K562 (cell line): ENCODE measurements at regions not wholly inside any gene's neighbourhood (a gene's known extent, or its start where the extent isn't known, plus 50 kb on each side); places are given as distances from the start of the nearest gene placed in this dataset.

ENCODE experiments used
- ZNF239 ChIP-seq: fragments of 250-450 bp; sonication (Bioruptor Pico); IDR thresholded peaks from 2 replicates; pipeline ENCODE4 v1.4.0; 2020; ENCODE audit warnings: mild to moderate bottlenecking
- ZNF589 ChIP-seq: fragments of 200-800 bp; sonication (Bioruptor generic); IDR thresholded peaks from 2 replicates; pipeline ENCODE4 v1.6.1; 2016; ENCODE audit warnings: low read depth, missing genetic modification characterization, missing compliant biosample characterization
- TF ChIP-seq, protein P1 (sequence below), 3 experiments: fragments of 200-800 bp in 1 of 3; sonication (Bioruptor generic) in 1 of 3; sonication (generic) in 1 of 3; formaldehyde crosslinking in 1 of 3; IDR thresholded peaks; 2 replicates each; pipeline versions ENCODE4 v1.6.1 to v1.8.0; 2016 to 2022; ENCODE audit warnings: mild to moderate bottlenecking in 2 of 3, missing compliant biosample characterization in 2 of 3, missing genetic modification characterization in 2 of 3, missing genetic modification reagents in 1 of 3
- TF ChIP-seq, protein P2 (sequence below), 2 experiments: fragments of 450-650 bp in 1 of 2; IDR thresholded peaks; 2 replicates each; pipeline ENCODE4 v1.6.1; 2011 to 2017; ENCODE audit warnings: low read depth in 2 of 2, antibody characterized with exemption in 1 of 2, borderline replicate concordance in 1 of 2, low read length in 1 of 2, mild to moderate bottlenecking in 1 of 2, mixed read lengths in 1 of 2; ENCODE audit not compliant: control insufficient read depth in 1 of 2
- TF ChIP-seq, protein P3 (sequence below): fragments of 250-450 bp; sonication (Bioruptor Pico); IDR thresholded peaks from 2 replicates; pipeline ENCODE4 v1.5.0; 2021; ENCODE audit warnings: mild to moderate bottlenecking, borderline replicate concordance
- TF ChIP-seq, protein P4 (sequence below): fragments of 250-450 bp; sonication (Bioruptor Pico); IDR thresholded peaks from 2 replicates; pipeline ENCODE4 v1.5.0; 2021; ENCODE audit warnings: mild to moderate bottlenecking, moderate library complexity

DNA sequence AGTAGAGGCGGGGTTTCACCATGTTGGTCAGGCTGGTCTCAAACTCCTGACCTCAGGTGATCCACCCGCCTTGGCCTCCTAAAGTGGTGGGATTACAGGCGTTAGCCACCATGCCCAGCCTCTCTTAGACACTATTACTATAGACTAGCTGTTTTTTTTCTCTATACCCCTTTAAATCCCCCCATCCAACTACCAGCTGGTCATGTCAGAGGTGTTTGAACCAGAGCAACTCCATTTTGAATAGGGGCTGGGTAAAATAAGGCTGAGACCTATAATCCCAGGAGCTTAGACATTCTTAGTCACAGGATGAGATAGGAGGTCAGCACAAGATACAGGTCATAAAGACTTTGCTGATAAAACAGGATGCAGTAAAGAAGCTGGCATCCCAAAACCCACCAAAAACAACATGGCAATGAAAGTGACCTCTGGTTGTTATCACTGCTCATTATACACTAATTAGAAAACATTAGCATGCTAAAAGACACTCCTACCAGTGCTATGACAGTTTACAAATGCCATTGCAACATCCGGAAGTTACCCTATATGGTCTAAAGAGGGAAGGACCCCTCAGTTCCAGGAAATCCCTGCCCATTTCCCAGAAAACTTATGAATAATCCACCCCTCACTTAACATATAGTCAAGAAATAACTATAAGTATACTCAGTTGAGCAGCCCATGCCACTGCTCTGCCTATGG is 57.8 kb upstream of the GPD1L start (continued):
- TF ChIP-seq, protein P1, sequence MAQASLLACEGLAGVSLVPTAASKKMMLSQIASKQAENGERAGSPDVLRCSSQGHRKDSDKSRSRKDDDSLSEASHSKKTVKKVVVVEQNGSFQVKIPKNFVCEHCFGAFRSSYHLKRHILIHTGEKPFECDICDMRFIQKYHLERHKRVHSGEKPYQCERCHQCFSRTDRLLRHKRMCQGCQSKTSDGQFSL (CRISPR knock-in tag; IDR thresholded peaks at IDR 0.05), result no peak
- TF ChIP-seq, protein P1 (tag; IDR thresholded peaks at IDR 0.05), result peak in 1 of 2 experiments; percentile 98; a peak in 2 of 4 replicates
- TF ChIP-seq, protein P2, sequence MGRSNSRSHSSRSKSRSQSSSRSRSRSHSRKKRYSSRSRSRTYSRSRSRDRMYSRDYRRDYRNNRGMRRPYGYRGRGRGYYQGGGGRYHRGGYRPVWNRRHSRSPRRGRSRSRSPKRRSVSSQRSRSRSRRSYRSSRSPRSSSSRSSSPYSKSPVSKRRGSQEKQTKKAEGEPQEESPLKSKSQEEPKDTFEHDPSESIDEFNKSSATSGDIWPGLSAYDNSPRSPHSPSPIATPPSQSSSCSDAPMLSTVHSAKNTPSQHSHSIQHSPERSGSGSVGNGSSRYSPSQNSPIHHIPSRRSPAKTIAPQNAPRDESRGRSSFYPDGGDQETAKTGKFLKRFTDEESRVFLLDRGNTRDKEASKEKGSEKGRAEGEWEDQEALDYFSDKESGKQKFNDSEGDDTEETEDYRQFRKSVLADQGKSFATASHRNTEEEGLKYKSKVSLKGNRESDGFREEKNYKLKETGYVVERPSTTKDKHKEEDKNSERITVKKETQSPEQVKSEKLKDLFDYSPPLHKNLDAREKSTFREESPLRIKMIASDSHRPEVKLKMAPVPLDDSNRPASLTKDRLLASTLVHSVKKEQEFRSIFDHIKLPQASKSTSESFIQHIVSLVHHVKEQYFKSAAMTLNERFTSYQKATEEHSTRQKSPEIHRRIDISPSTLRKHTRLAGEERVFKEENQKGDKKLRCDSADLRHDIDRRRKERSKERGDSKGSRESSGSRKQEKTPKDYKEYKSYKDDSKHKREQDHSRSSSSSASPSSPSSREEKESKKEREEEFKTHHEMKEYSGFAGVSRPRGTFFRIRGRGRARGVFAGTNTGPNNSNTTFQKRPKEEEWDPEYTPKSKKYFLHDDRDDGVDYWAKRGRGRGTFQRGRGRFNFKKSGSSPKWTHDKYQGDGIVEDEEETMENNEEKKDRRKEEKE (IDR thresholded peaks at IDR 0.05; ENCODE audit: borderline replicate concordance in 1 of 2, control insufficient read depth in 1 of 2, low read depth in 2 of 2, low read length in 1 of 2), result no peak
- peak; percentile 88 for TF ChIP-seq ZNF239 (CRISPR knock-in tag)
- TF ChIP-seq, protein P3, sequence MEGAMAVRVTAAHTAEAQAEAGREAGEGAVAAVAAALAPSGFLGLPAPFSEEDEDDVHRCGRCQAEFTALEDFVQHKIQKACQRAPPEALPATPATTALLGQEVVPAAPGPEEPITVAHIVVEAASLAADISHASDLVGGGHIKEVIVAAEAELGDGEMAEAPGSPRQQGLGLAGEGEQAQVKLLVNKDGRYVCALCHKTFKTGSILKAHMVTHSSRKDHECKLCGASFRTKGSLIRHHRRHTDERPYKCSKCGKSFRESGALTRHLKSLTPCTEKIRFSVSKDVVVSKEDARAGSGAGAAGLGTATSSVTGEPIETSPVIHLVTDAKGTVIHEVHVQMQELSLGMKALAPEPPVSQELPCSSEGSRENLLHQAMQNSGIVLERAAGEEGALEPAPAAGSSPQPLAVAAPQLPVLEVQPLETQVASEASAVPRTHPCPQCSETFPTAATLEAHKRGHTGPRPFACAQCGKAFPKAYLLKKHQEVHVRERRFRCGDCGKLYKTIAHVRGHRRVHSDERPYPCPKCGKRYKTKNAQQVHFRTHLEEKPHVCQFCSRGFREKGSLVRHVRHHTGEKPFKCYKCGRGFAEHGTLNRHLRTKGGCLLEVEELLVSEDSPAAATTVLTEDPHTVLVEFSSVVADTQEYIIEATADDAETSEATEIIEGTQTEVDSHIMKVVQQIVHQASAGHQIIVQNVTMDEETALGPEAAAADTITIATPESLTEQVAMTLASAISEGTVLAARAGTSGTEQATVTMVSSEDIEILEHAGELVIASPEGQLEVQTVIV, result 0 out of 2 replicates have a peak, but pooled peaks have one; percentile 63
- TF ChIP-seq ZNF589 (CRISPR knock-in tag), result peak; percentile 99
- TF ChIP-seq, protein P4, sequence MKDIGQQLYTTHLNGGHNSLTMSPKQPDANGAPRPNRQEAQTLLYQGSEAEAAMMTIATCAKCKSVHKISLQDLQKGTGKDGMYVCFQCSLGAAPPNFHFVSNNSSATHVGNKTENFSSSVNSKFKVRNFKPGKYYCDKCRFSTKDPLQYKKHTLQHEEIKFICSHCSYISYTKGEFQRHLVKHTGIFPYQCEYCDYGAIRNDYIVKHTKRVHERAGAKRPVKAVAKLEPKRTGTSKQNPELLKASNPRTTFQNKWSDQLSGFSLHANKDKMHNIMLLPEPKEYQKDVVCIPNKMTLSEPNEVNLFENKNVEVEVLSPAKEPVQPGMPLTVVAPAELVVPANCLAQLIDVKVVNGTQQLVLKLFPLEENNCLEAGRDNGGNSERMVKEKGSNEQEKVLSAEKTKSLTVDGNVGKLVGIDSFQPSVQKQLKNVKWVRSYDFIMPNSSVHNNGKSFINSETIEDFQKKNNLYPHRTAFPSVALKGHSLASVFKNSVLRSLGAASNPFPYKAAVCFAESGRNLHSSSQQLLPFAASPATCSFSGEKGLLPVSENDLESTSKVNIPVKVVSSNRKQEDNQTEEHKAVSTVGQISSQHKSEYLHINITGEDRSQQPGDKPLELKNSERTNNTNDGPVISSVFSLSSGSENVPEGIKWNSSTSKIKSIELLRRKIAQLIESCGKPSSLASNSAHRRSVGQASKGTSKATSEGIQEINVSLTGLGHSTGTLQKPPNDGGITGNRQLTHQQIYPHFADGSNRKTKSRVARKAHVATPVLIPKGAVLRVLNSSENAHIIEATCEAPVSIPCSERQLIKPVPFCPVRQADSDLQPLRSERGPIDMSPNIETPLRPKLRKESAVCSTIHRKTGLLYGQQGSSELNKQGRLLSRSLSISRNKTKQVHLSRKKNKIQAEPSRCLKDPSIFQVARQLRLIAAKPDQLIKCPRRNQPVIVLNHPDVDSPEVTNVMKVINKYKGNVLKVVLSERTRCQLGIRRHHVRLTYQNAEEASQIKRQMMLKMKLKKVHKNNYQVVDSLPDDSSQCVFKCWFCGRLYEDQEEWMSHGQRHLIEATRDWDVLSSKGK (CRISPR knock-in tag), result 0 out of 2 replicates have a peak, but pooled peaks have one; percentile 62
